Activated CD8-positive, alpha-beta memory T cell treated with anti-CD3 and anti-CD28 coated beads, Interleukin-2, amount 50 U/mL, for 48 hours (primary cell): ENCODE measurements at regions not wholly inside any gene's neighbourhood (a gene's known extent, or its start where the extent isn't known, plus 50 kb on each side); places are given as distances from the start of the nearest gene placed in this dataset.
A peak's percentile ranks its signal among the peaks of the same experiment; 100 is the strongest.

ENCODE experiments used
- DNase-seq: peaks from one replicate; pipeline ENCODE4 v3.0.0-alpha.2; 2020

DNA sequence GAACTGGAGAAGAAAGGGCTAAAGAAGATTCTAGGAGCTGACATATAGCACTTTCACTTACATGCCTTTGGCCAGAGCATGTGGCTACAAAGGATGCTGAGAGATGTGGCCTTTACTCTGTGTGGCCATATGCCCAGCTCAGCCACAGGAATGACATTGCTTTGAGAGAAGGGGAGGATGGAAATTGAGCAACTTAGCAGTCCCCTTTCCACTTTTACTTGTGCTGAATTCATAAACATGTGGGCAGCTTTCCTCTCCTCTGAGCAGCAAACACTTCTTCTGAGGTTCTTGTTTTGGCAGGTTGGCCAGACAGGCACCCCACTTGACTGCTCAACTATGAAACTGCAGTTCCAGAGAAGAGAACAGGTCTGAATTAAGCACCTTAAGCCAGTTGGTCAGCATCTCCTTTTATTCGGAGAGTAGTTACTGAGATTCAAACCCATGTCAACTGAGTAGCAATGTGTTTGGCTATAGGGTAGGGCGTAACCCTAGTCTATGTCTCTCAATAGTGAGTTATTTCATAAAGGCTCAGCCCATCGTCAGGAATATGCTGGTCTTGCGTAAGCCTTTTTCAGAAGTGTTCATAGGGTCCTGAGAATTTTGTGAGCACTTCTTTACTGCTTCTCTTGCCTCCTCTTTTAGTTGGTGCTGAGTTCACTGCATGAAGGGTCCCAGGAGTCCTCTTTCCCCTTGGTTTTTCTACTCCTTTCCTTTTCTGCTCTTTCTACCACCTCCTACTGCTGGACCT, 134.5 kb downstream of the PALM2AKAP2 start:
- DNase-seq, result no peak

DNA sequence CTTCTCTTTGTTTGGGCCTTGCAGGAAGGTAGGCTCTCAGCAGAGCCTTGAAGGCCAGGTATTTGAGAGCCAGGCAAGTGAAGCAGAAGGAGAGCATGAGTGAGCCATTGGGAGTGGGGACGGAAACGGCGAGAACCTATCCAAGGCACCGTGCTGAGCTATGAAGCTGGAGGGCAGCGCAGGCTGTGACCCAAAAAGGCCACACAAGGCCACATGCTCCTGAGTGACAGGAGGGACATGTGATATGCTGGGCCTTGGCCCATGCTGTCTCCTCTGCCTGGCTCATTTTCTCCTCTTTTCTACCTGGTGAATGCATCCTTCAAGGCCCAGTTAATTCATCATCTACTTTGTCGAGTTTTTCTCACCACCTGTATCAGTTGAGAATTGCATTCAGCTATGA, 136.3 kb downstream of the PALM2AKAP2 start:
- DNase-seq, result no peak

DNA sequence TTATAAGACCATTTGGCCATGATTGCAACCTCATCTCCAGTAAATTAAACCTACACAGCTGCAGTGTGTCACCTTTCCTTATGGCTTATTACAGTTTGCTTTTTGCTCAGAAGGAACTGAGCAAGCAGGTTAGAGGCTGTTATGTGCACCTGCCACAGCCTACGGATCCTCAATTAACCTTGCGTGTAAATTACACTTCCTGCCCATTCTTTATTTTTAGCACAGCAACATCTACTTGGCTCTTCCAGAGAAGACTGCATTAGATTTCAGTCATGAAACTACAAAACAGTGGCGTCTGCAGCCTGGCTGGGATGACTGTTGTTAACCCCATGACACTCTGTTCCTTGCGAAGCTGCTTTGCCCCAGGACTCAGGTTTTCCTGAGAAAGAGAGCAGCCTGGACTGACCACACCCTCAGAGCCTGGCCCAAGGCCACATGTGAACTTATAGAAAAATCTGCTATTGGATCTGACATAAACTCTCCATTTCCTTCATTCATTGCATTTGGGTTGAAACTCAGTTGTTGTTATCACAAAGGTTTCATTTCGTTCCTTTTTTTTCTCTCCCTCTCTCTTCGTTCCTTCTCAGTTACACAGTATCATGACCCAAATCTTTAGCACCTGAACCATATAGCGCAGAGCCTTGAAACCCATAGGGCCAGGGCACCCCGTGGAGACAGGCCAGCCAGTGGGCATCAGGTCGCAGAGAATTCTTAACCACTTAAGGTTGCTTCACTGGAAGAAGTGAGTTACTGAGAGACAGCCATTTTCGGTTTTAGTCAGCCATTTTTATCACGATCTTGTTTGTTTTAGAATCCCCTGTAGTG, 138.6 kb downstream of the PALM2AKAP2 start:
- peak; percentile 68 for DNase-seq

DNA sequence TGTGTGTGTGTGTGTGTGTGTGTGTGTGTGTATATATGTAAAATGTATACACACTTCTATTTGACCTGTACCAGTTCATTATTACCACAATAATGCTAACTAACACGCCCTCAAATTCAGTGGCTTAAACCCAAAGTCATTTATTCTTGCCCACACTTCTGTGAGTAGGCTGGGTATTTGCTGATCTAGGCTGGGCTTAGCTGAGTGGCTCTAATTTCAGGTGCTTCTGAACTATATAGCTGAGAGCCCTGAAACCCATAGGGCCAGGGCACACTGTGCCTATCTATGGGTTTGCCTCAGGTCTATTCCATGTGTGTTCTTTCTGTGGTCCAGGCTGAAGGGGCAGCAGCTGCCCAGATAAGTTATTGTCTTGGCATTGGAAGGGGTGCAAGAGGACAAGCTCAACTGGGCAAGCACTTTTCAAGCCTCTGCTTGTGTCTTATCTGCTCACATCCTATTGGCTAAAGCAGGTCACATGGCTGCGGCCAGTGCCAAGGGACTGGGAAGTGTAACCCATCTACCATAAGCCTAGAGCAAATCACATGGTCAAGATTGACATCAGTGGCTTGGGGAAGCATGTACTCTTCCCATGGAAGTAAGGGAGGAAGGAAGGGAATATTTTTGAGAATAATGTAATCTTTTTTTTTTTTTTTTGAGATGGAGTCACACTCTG, 139.9 kb downstream of the PALM2AKAP2 start:
- no peak for DNase-seq

DNA sequence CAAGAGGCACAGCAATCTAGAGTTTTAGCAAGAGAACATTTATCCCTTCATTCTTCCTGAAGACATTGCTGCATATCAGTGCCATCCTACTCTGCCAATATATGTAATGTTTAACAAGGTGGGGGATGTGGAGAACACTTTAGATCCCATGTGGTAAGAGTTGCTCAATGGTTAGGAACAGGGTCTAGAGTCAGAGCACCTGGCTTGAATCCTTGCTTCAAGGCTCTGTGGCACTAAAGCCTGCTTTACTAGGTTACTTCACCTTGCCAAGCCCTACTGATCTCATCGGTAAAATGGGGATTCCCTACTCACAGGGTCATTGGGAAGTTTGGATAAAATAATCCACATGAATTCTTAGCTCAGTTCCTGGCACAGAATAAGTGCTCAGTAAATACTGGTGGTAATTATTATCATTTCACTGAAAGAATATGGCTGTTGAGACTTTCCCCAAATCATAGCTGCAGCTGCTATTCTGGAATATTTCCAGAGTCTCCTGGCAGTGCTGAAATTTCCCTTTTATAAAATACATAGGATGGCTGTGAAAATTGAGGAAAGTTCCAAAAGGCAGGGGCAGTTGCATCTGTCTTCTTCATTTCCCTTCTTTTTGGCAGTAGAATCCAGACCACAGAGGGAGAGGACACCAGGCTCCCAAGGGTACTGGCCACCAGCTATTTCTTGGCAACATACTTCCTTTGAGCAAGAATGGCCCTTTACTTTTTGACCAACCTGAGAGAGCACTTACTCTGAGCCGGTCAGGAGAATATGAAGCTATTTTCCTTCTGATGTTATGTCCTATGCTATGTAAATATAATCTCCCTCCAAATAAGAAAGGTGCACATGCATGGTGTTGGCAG, 142.8 kb downstream of the PALM2AKAP2 start:
- DNase-seq, result no peak

DNA sequence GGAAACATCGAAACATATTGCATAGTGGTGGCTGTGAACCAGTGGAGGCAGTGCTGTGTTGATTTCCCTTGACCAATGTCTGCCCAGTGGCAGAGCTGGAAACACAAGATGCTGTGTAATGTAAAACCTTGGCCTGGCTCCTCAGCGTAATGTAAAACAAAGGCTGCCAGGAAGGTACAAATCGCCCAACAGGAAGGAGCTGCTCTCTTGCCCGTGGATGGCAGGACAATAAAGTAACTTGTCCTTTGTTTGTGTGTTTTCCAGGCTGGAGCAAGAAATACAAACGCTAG, 143.4 kb downstream of the PALM2AKAP2 start:
- no peak for DNase-seq

DNA sequence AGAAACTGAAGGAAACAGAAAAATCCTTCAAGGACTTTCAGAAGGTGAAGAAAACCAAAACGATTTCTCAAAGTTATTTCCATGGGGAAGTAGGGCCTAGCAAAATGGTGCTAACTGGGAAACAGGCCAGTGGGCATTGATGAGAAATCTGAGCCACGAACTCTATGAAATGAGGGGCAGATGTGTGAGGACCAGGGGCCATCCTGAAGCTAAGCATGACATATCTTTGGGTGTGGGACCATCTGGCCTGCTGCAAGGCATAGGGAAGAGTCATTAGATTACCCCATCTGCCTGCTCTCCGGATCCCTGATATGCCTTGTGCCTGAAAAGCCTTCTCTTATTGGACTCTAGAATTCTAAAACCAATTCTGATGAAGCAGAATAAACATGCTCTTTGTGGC, 143.8 kb downstream of the PALM2AKAP2 start:
- DNase-seq, result no peak

DNA sequence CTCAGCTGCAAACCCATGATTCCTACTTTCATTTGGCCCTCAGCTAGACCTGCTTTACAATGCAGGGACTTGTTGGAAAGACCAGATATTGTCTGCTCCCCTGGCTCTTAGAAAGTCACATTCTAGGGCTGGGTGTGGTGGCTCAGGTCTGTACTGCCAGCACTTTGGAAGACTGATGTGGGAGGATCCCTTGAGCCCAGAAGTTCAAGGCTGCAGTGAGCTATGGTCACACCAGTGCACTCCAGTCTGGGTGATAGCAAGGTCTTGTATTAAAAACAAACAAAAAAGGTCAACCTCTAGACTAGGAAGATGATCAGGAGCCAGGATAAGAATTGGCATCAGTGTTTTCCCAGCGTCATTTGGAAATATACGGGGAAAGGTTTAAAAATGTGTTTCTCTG, 145.8 kb downstream of the PALM2AKAP2 start:
- no peak for DNase-seq

DNA sequence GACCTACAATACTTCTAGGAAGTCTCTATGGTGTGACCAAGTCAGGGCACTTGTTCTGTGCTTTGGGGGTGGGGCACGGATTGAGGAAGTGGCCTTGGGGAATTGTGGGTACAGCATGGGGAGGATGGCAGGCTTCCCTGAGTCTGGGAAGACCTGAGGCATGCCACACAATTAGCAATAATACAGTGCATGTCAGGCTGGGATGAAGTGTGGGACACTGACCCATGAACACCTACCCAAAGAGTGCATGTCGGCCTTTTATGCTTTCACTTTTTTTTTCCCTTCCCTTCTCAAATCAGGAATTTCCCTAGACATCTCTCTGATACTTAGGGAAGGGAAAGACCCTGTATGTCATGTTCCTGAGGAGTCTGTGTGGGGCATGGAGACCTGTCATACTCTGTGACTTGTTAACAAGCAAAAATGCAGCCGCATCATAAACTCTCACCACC, 146.4 kb downstream of the PALM2AKAP2 start:
- no peak for DNase-seq

DNA sequence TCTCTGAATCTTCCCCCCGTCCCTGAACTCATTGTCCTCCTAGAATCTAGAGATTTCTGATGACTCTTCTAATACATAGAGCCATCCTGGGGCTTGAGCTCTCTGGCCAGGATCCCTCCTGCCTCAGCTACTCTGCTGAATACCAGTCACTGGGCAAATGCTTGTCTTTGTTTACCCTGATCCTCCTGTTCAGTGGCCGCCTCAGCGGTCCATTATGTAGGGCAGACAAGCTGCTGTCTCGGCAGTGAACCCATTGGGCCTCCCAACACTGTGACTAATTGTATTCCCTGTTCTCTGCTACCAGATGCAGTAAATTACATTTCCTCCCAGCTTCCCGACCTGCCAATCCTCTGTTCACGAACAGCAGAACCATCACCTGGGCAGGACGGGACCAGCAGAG, 151.6 kb downstream of the PALM2AKAP2 start:
- DNase-seq, result no peak

DNA sequence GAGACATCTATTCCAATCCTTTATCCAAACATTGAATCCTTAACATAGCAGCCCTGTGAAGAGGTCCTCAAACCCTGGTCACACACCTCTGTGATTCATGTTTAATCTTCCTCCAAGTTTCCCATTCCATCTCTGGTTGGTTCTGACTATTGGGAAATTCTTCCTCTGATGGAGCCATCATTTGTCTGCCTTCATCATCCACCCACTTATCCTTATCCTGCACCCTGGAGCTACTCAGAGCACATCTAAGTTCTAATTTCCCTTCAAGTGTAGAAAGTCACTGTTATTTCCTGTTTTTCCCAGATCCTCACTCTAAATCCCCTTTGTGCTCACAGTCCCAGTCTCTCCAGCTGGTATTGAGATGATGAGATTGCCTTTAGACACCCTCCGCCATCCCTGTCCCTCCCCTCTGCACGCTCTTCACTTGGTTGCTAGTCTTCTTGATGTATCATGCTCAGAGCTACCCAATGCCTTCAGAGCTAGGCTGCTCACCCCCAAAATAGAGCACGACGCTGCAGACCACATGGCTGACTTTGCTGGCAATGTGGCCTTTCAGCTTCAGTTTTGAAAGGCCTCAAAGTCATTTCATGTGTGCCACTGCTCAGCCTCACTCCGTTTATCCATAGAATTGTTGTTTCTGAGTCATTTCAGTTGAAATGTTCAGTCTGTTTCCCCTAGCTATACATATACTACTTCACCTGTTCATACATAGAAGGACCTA, 154.3 kb downstream of the PALM2AKAP2 start:
- no peak for DNase-seq

DNA sequence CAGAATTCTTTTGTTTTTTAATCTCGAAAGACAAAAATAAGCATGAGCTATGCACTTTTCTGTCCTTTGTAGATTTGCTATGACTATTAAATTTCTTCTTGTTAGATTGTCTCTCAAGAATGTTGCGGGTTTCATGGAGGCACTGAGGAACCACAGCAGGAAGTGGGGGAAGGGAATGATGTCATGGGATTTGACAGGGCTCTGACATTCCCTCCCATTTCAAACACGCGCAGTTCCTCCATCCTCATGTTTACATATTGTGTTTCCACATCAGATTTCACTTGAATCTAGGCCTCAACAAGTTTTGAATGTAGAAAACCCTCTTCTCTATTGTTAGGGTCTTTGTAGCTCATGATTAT, 154.8 kb downstream of the PALM2AKAP2 start:
- no peak for DNase-seq

DNA sequence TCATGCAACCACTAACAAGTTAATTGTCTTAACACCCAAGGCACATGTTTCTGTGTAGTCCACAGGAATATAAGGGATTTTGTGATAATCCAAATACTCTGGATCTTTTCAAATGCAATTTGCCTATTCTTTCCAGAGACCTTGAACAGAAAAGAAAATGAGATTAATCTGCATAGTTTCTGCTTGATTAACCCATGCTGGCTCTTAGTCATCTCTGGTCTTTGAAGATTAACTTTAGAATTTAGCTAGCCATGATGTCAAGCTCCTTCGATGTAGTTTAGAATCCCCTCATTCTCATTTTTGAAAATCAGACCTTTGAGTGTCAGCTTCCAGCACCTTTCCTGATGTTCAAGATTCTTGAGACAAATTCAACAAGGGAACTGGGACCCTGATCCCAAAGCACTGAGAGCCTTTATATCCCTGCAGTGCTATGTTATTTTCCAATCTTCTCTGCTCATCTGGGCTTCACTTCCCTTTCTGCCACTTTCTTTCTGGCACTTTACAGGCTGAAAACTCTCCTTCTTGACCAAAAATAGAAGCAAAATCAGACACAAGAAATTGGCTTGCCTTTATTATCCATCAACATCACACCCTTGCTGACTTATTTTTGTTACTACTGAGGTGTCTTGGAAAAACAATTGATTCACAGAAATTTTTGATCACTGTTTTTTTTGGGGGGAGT, 155.5 kb downstream of the PALM2AKAP2 start:
- DNase-seq, result no peak

DNA sequence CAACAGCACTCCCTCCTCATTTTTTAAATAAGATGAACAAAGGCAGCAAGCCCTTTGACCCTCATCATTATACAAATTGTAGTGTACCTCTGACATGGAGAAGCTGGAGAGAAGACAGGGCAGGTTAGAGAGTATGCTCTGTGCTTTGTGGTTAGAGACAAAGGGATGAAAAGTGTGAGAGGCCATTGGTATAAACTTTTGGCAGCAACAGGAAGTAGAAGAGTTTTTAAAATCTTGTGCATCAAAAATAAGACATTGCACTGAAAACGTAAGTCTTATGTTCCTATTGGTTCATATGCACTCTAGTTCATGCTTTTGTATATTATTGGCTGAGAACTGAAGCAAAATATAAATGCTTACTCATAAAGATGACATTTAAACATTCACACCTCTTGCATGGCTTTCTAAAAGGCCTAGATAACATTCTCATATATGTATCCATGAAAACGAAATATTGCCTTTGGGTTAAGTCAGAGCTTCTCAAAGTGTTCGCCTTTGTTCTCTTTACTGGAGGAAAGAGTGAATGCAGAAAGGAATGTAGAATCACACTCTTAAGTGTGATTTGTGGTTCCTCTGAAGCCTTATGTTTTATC, 158.0 kb downstream of the PALM2AKAP2 start:
- DNase-seq, result no peak

DNA sequence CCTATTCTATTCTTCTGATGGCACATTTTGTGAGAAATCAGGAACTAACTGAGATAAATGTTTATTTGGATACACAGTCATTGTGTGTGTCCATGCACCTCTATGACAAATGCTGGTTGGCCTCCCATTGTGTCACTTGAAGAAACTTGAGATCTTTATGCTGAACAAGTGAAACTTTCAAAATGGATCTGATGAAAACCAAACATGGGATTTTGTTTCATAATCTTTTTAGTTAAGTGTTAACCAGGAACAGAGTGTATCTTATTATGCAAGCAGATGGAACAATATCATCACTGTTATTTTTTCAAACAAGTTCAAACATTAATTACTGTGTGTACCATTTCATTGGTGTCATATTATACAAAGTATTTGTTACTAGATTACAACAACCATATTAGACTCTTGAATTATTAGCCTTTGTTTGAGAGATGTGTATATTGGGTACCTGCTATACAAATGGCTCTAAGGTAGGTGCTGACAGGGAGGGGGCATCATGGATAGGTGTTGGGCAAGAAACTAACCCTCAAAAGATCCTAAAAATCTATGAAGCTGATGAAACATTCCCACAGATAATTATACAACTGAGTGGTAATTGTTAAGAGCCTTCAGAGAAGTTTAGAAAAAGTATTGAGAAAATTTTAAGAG, 159.8 kb downstream of the PALM2AKAP2 start:
- DNase-seq, result no peak

DNA sequence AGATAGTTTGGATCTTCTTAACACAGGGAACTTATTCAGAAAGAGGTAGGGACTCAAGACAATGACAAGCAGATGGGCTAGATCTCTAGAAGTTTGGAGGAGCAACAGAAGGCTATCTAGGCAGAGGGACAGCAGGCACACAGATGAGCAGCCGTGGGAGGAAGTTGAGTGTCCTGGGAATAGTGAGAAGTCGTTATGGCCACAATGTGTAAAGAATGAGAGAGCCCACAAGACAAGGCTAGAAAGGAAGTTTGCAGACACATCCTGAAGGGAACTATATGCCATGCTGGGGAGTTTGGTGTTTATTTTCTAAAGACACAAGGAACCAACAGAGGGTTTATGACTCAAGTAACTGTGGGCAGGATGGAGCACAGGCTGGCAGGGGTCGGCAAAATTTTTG, 160.6 kb downstream of the PALM2AKAP2 start:
- DNase-seq, result no peak

DNA sequence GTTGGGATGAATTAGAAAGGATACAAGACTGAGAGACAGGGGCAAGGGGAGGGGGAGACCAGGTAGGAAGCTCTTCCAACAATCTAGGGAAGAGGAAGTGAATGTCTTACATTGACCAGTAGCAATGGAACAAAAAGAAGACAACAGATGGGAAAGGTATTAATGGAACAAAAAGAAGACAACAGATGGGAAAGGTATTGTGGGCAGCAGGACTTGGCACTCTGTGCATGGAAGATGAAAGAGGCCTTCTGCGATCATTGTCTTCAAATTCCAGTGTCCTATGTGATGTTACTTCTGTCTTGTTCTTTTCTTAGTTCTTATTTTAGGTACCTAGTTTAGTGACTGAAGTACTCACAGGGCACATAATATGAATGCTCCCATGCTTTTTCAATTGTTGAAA, 161.8 kb downstream of the PALM2AKAP2 start:
- no peak for DNase-seq

DNA sequence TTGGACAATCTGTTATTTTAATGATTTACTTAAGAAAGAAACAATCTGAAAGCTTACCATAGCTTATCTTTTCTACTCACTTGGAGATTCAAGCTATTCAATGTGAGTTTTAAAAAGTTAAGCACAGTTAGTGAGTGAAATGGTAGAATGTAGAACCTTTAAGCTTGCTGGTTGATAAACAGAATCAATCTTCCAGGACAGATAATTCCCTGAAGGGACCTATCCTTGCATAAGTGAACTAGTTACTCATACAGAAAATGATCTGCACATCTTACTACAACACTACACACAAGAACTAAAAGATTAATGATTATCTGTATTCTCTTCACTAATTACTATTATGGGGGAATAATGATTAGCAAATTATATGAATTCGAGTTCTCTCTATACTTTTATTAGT, 165.6 kb downstream of the PALM2AKAP2 start:
- no peak for DNase-seq

DNA sequence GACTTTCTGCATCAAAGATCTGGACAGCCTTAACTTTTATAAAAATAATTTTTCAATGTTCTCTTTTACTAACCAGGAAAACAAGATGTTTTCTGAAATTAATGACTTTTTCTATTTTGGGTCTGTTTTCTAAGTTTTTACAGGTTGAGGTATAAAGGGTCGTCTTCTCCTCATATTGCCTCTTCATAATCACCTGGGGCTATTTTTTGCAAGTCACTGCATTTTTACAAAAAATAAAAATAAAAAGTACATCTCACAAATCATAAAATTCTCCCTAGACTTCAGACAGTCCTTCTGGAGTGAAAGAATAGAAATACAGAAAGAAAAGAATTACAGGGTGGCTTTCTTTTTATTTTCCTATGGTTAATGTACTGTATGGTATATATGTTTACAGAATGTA, 168.5 kb downstream of the PALM2AKAP2 start:
- no peak for DNase-seq

DNA sequence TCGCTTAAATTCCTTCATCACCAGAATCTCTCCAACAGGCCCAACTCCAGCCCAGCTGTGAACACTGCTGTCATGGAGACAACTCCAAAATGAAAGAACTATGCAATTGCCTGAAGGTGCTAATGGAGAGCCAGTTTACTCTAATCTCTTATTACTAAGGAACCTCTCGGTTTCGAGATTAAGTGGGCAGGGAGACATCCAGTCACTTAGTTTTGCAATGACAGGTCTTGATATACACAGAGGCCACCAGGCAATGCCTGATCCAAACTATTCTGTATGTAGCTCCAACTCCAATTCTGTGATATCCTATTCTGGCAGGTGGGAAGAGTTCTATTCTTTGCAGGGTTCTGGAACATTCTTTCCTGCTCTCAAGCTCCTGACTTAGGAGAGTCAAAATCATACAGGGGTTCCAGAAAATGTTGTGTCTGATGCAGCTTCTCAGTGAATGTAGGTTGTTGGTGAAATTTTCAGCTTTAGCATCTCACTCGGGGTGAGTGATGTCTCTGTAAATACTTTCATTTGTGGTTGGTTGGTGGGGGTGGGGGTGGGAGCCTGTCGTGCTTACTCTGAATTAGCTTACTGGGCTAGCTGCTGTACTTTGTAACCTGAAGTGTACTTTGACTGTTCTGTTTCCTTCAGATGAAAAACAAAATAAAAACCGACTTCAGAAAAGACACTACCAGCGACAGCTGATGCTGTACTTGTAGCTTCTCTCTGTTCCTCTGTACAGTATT, 170.9 kb downstream of the PALM2AKAP2 start:
- DNase-seq, result no peak
